HAP-1 (cell line): ENCODE measurements at regions not wholly inside any gene's neighbourhood (a gene's known extent, or its start where the extent isn't known, plus 50 kb on each side); places are given as distances from the start of the nearest gene placed in this dataset.
"Not testable (repeated sequence)": the region's sequence is repeated elsewhere in the genome, so short reads cannot be mapped to it uniquely, and the experiment has no call there.

Experiments
- DNase-seq, 2 experiments: peaks; one replicate each; pipeline ENCODE4 v3.0.0-alpha.2; 2016 to 2020; ENCODE audit warnings: low spot score in 2 of 2
- H3K27me3 ChIP-seq: fragments of 250-450 bp; sonication (Bioruptor Pico); 2 replicates; pipeline ENCODE4 v1.5.1; 2020; ENCODE audit warnings: low read depth, mild to moderate bottlenecking, moderate library complexity
- H3K36me3 ChIP-seq: fragments of 250-450 bp; sonication (Bioruptor Pico); replicated peaks from 2 replicates; pipeline ENCODE4 v1.5.1; 2020; ENCODE audit warnings: mild to moderate bottlenecking
- H3K4me1 ChIP-seq: fragments of 250-450 bp; sonication (Bioruptor Pico); 2 replicates; pipeline ENCODE4 v1.5.1; 2020; ENCODE audit warnings: mild to moderate bottlenecking
- H3K4me3 ChIP-seq: fragments of 250-450 bp; sonication (Bioruptor Pico); 2 replicates; pipeline ENCODE4 v1.5.1; 2020; ENCODE audit warnings: mild to moderate bottlenecking, moderate library complexity
- H3K9me3 ChIP-seq: fragments of 250-450 bp; sonication (Bioruptor Pico); 2 replicates; pipeline ENCODE4 v1.5.1; 2020; ENCODE audit warnings: mild to moderate bottlenecking, moderate library complexity
- in situ Hi-C: fragments of 300-500 bp; cut with MboI; formaldehyde crosslinking; loops from 3 replicates; pipeline ENCODE4 v1.14.3; 2020; ENCODE audit warnings: low sequenced_read_pairs, inconsistent platforms, mixed read lengths

DNA sequence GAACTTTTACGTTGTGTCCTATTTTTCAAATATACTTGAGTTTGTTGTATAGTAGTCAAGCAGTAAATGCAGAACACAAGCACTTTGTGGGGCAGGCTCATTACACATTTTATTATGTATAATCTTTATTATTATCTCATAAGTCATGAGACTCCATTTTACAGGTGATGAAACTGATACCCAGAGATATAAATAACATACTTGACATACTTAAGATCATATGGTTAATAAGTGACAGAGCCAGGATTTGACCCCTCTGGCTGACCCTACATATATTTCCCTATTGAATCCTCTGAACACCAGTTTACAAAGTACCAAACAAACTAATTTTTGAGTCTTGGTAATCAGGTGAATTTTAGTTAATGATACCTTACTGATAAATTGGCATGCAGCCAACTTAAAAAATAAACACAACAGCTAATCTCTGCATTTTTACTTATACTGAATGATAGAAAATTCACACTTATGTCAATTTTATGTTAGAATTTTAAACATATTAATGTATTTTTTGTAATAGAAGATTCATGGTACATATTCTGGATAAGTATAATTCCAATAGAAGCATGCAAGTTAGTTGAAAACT, 305.0 kb upstream of the MEF2C start:
- DNase-seq = no peak
- in situ Hi-C loops = no loop called here

DNA sequence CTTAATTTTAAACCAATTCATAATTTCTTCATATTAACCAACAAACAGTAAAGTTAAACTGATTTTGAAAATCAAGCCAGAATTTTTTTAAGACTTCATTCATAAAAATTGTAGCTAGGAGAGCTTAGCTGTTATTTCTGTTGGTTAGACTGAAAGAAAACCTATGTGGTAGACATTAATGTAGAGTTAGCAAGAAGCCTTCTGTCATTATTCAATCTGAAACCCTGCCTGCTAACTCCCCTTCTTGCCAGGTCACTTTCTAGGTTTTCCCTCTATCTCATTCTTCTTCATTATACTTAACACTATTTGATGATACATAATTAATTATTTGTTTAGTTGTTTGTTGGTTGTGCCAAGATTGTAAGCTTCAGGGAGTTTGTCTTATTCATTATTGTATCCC, 304.3 kb upstream of the MEF2C start:
- DNase-seq = no peak
- no peak overlapping the region for H3K4me3 ChIP-seq
- in situ Hi-C loops = no loop called here
- H3K36me3 ChIP-seq = no peaks in the 10 kb centered on the region
- no peaks in the 10 kb centered on the region for H3K9me3 ChIP-seq
- H3K27me3 ChIP-seq = no peaks in the 10 kb centered on the region
- no peaks in the 10 kb centered on the region for H3K4me1 ChIP-seq

More for the DNA sequence above, 305.0 kb upstream of the MEF2C start:
- Histone ChIP-seq H3K36me3 (no peaks in the 10 kb centered on the region), H3K4me3 (no peak overlapping the region), H3K4me1 (no peaks in the 10 kb centered on the region), H3K27me3 (no peaks in the 10 kb centered on the region), H3K9me3 (no peaks in the 10 kb centered on the region)

DNA sequence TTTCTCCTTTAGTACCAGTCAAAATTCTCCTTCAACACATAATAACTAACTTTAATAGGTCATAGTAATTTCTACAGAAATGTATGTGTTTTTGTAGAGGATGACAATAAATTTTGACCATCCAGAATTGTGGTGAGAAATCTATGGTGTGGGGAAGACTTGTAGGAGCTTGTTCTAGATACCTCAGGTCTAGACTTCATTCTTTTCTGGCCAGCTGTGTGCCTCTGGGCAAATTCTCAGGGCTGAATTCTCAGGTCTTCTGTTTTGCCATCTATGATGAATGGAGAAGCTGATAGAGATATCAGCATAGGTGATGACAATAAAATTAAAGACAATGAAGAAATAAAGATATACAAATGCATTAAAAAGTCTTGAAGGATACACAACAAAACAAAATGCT, 298.6 kb upstream of the MEF2C start:
- Histone ChIP-seq H3K4me1 (no peaks in the 10 kb centered on the region), H3K9me3 (no peaks in the 10 kb centered on the region), H3K27me3 (no peaks in the 10 kb centered on the region), H3K4me3 (no peak overlapping the region), H3K36me3 (no peaks in the 10 kb centered on the region)
- in situ Hi-C loops = no loop called here
- DNase-seq = no peak

DNA sequence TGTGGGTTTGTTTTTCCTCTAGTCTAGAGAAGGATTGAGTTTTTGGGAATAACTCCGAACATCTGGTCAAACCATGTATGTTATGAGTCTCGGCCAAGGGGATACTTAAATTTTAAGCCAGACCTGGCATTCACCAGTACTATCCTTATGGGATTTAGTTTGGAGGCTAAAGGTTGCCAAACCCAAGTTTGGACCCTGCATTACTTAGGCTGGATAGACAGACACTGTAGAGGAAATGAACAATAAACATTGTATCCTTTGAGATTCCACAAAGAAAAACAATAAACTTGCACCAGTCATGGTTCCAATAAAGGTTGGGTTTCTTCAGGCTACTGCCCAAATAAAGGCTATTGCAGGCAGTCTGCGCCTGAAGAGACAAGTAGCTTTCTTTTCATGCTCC, 296.7 kb upstream of the MEF2C start:
- Histone ChIP-seq H3K9me3 (no peaks in the 10 kb centered on the region), H3K36me3 (no peaks in the 10 kb centered on the region), H3K4me1 (no peaks in the 10 kb centered on the region), H3K4me3 (no peak overlapping the region), H3K27me3 (no peaks in the 10 kb centered on the region)
- in situ Hi-C loops = no loop called here
- DNase-seq = no peak

DNA sequence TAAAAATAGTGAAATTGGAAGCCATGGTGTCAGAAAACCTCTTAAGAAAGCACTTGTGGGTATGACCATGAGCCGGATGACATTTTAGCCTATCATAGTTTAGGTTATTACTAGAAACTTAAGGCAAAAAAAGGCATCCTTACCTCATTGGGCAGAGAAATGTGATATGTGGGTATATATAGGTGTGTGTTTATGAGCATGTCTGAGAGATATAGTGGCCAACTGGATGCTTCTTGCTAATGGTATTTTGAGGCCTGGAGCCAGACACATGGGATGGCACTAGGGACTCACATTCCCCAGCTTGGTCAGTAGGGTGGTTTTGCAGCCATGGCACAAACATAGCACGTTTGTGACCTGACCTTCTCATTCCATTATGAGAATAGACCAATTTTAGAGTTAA, 295.6 kb upstream of the MEF2C start:
- in situ Hi-C loops = no loop called here
- Histone ChIP-seq H3K4me1 (no peaks in the 10 kb centered on the region), H3K36me3 (no peaks in the 10 kb centered on the region), H3K4me3 (no peak overlapping the region), H3K9me3 (no peaks in the 10 kb centered on the region), H3K27me3 (no peaks in the 10 kb centered on the region)
- no peak for DNase-seq

DNA sequence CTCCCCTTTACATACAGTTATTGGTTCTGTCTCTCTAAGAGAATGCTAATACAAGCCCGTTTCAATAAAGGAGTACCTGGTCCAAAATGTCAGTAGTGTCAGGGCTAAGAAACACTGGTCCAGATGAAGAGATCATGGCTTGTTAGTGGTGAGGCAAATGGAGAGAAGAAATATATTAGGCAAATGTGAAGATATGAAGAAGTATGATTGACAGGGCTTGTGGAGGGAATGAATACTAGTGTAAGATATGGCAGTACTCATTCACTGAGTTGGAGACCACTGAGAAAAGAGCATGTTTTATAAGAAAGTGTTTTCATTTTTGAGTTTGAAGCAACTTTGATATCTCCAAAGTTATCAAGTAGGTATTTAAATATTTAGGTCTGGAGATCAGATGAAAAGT, 290.5 kb upstream of the MEF2C start:
- in situ Hi-C loops = no loop called here
- no peaks in the 10 kb centered on the region for H3K36me3 ChIP-seq
- H3K9me3 ChIP-seq = no peaks in the 10 kb centered on the region
- no peaks in the 10 kb centered on the region for H3K4me1 ChIP-seq
- H3K4me3 ChIP-seq = no peak overlapping the region
- DNase-seq = no peak
- no peaks in the 10 kb centered on the region for H3K27me3 ChIP-seq

DNA sequence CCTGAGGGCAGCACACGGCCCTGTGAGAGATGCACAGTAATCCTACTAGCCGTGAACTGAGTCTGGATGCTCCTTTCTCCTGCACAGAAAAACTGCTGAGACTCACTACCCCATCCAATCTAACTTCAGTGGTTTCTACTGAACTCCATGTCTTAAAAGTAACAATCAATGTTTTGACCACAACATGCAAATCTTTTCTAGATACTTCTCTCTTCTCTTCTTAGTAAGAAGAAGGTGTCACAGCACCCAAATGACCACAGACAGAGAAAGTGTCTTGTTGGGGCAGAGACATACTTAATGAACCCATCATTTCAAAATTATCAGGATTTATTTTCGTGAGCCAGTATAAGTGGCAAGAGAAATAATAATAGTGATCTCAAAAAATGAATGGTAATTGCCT, 285.8 kb upstream of the MEF2C start:
- DNase-seq = no peak
- H3K36me3 ChIP-seq = no peaks in the 10 kb centered on the region
- no peak overlapping the region for H3K4me3 ChIP-seq
- H3K9me3 ChIP-seq = no peaks in the 10 kb centered on the region
- no peaks in the 10 kb centered on the region for H3K4me1 ChIP-seq
- in situ Hi-C loops = no loop called here
- no peaks in the 10 kb centered on the region for H3K27me3 ChIP-seq

DNA sequence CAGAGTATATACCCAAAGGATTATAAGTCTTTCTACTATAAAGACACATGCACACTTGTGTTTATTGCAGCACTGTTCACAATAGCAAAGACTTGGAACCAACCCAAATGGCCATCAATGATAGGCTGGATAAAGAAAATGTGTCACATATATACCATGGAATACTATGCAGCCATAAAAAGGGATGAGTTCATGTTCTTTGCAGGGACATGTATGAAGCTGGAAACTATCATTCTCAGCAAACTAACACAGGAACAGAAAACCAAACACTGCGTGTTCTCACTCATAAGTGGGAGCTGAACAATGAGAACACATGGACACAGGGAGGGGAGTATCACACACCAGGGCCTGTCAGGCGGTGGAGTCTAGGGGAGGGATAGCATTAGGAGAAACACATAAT, 281.7 kb upstream of the MEF2C start:
- H3K9me3 ChIP-seq, in situ Hi-C loops, H3K27me3 ChIP-seq, H3K4me1 ChIP-seq, DNase-seq, H3K4me3 ChIP-seq, H3K36me3 ChIP-seq: not testable (repeated sequence)

DNA sequence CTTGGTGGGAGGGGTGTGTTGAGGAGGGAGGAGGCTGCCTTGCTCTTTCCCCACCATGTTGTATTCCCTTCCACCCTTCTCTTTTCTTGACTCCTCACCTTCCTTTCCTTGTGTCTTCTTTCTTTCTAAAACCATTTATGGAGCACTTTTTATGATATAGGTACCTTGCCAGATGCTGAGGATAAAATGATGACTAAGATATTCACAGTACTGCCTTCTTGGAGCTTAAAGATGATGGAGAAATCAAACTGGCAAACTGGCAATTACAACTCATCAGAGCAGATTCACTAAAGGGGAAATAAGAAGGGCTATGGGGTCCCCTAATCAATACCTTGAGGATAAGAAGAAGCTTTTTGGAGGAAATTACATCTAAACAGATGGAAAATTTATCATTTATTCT, 273.2 kb upstream of the MEF2C start:
- peaks cover 3% of the 10 kb centered on the region; the same call in 1 of the 2 replicates for H3K9me3 ChIP-seq
- no peaks in the 10 kb centered on the region for H3K36me3 ChIP-seq
- no peak for DNase-seq
- no peak overlapping the region for H3K4me3 ChIP-seq
- no peaks in the 10 kb centered on the region for H3K27me3 ChIP-seq
- no peaks in the 10 kb centered on the region for H3K4me1 ChIP-seq
- in situ Hi-C loops = no loop called here

DNA sequence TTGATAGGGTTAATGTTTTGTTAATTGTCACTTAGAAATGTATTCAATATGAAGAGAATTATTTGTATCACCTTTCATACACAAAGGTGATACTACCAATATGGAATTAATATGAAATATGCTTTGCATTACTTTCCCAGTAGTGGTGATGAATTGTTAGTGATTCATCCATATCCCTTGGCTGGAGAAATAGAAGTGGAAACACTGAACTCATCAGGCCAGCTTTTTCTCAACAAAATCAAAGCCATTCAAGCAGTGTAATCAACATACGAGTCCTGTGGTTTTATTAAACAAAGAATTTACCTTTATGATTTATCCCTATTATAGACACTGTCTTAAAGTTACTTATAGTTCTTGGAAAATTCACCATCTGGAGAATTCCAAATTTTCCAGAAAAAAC, 264.0 kb upstream of the MEF2C start:
- Histone ChIP-seq H3K27me3 (no peaks in the 10 kb centered on the region), H3K4me3 (no peak overlapping the region), H3K4me1 (no peaks in the 10 kb centered on the region; the same call in 1 of the 2 replicates), H3K9me3 (no peaks in the 10 kb centered on the region), H3K36me3 (no peaks in the 10 kb centered on the region)
- DNase-seq = no peak
- in situ Hi-C loops = no loop called here

DNA sequence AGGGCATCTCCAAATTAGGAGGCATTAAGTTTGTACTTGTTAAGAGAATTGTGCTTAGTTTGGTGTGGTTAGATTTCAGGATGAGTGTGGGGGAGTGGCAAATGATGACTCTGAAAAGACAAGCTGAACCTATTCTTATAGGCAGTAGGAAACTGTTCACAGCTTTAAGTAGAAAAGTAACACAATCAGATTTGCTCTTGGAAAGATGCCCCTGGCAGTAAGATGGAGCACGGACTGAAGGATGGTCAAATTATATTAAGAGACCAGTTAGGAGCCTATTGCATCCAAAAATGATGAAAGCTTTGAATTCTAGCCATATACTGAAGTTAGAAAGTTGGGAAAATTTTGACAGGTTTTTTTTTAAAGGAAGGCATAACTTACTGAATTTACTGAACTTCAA, 254.2 kb upstream of the MEF2C start:
- H3K4me1 ChIP-seq = peaks cover 11% of the 10 kb centered on the region
- no peaks in the 10 kb centered on the region for H3K36me3 ChIP-seq
- H3K27me3 ChIP-seq = no peaks in the 10 kb centered on the region
- H3K9me3 ChIP-seq = no peaks in the 10 kb centered on the region
- H3K4me3 ChIP-seq = no peak overlapping the region
- DNase-seq = no peak
- in situ Hi-C loops = no loop called here

DNA sequence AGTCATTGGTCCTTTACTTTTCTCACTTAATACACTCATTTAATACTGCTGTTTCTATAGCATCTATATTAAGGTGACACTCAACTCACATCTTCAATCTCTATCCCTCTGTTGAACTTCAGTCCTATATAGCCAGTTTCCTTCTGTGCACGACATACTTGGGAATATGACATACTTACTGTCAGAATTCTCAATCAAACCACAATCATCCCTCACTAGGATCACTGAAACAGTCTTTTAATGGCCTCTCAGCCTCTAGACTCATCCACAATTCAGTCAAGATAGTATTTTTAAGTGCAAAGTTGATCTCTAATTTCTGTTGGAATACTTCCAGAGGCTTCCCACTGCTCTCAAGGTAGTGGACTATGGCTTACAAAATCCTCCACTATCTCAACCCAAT, 251.0 kb upstream of the MEF2C start:
- Histone ChIP-seq H3K36me3 (no peaks in the 10 kb centered on the region), H3K4me3 (no peak overlapping the region), H3K27me3 (no peaks in the 10 kb centered on the region), H3K4me1 (peaks cover 14% of the 10 kb centered on the region), H3K9me3 (no peaks in the 10 kb centered on the region)
- DNase-seq = no peak
- in situ Hi-C loops = no loop called here

DNA sequence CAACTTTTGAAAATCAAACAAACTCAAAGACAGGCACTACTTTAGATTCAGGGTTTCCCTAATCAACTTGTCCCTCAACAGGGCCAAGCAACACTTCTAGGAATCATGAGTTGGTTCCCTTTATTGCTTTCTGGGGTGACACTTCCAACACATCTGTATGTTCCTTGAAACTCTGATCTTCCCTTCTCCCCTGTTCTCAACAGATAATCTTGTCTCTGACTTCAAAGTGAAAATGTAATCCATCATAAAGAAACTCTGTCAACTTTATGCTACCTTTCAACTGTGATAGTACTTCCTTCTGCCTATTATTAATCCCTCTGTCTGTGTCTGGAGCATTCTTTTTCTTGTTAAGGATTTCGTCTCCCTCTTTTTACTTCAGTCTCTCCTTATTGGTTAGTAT, 250.1 kb upstream of the MEF2C start:
- in situ Hi-C loops = no loop called here
- no peaks in the 10 kb centered on the region for H3K9me3 ChIP-seq
- H3K27me3 ChIP-seq = no peaks in the 10 kb centered on the region
- no peak overlapping the region for H3K4me3 ChIP-seq
- no peak for DNase-seq
- peaks cover 14% of the 10 kb centered on the region for H3K4me1 ChIP-seq
- no peaks in the 10 kb centered on the region for H3K36me3 ChIP-seq

DNA sequence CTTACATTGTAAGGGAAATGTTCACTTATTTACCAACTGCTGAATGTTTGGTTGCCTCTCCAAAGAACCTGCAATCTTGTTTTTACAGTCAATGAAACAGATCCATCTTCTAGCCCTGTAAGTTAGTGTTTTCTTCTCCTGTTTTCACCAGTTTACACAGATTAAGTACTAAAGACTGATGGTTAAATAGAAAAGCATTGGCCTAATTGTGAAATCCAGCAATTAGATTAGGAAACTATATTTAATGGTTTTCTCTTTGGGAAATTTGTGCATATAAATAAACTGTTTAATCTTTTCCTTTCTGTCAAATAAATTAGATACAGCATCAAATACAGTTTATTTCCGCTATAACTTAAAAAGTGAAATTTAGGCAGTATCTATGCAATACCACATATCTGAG, 247.9 kb upstream of the MEF2C start:
- in situ Hi-C loops = no loop called here
- no peaks in the 10 kb centered on the region for H3K9me3 ChIP-seq
- no peak for DNase-seq
- no peaks in the 10 kb centered on the region for H3K27me3 ChIP-seq
- H3K4me3 ChIP-seq = no peak overlapping the region
- H3K36me3 ChIP-seq = no peaks in the 10 kb centered on the region
- H3K4me1 ChIP-seq = 0 out of 2 replicates have a peak, but pooled peaks cover 2% of the 10 kb centered on the region

DNA sequence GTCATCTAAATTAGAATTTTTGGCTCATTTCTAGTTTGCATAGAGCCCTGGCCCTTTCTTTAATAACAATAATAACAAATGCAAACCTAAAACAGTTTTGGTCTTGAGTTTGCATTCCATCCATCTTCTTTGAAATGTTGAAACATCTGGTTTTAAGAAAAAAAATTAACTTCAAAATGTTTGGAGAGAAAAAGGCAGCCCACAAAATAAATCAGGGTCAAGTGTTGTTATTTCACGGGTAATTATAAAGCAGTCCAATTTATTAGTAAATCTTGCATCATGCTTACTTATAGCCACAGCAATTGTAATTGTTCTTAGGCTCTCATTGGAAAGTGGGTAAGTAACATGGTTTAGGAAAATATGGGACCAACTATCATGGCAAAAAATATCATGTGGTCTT, 247.0 kb upstream of the MEF2C start:
- Histone ChIP-seq H3K4me3 (no peak overlapping the region), H3K9me3 (no peaks in the 10 kb centered on the region), H3K36me3 (no peaks in the 10 kb centered on the region), H3K4me1 (0 out of 2 replicates have a peak, but pooled peaks cover 2% of the 10 kb centered on the region), H3K27me3 (no peaks in the 10 kb centered on the region)
- no peak for DNase-seq
- in situ Hi-C loops = no loop called here
